ENCODE measurements at regions not wholly inside any gene's neighbourhood (a gene's known extent, or its start where the extent isn't known, plus 50 kb on each side); places are given as distances from the start of the nearest gene placed in this dataset.

DNA sequence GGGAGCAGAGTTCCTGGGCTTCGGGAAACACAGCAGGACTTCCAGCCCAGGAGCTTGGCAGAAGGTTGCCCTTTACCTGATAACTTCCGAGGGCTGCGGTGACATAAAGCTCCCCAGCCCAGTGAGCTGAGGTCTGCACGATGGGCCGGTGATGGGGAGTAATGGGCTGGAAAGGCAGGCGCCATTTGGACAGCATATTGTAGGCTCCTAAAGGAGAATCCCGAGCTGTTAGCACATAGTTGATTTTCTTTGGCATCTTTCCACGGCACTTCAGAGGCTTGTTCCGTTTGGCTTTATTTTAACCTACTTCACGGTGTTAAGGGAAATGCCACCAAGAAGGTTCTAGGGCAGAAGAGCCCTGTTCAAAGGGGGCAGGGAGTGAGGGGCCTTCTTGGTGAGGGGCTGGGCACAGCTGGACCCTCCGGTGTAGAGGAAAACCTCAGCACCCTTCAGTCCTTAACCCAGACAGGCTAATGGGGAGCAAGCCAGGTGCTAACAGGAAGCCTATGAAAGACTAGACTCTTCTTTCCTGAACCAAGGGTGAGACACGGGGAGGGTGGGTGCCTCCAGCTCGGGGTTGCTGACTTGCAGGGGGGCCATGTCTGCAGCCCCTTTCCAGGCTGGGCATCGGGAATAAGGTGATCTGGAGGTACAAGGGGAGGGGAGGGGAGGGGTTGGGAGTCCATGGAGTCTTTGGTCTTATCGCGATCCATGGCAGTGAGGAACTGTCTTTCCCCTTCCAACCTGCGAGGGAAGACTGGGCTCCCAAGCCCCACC, 347.7 kb downstream of the GLRX3 start:
- TF ChIP-seq POLR2A (IDR thresholded peaks at IDR 0.05) = no peak
- TF ChIP-seq, protein P1, sequence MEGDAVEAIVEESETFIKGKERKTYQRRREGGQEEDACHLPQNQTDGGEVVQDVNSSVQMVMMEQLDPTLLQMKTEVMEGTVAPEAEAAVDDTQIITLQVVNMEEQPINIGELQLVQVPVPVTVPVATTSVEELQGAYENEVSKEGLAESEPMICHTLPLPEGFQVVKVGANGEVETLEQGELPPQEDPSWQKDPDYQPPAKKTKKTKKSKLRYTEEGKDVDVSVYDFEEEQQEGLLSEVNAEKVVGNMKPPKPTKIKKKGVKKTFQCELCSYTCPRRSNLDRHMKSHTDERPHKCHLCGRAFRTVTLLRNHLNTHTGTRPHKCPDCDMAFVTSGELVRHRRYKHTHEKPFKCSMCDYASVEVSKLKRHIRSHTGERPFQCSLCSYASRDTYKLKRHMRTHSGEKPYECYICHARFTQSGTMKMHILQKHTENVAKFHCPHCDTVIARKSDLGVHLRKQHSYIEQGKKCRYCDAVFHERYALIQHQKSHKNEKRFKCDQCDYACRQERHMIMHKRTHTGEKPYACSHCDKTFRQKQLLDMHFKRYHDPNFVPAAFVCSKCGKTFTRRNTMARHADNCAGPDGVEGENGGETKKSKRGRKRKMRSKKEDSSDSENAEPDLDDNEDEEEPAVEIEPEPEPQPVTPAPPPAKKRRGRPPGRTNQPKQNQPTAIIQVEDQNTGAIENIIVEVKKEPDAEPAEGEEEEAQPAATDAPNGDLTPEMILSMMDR (IDR thresholded peaks at IDR 0.05) = no peak

Measured in ovary (tissue), 3 donors.